IMR-90 (cell line): ENCODE measurements at regions not wholly inside any gene's neighbourhood (a gene's known extent, or its start where the extent isn't known, plus 50 kb on each side); places are given as distances from the start of the nearest gene placed in this dataset.

Source experiments
- CEBPB ChIP-seq: IDR thresholded peaks from 2 replicates; pipeline ENCODE4 v1.6.1; 2012; ENCODE audit warnings: low read depth, low read length, improper control_type of control experiment
- CTCF ChIP-seq: conservative IDR thresholded peaks from 2 replicates; pipeline ENCODE4 v1.5.1; 2012; ENCODE audit warnings: mild to moderate bottlenecking, low read depth, low read length, improper control_type of control experiment
- MAZ ChIP-seq: IDR thresholded peaks from 2 replicates; pipeline ENCODE4 v1.6.1; 2012; ENCODE audit warnings: low read depth, mild to moderate bottlenecking, low read length, improper control_type of control experiment, moderate library complexity, borderline replicate concordance
- NFE2L2 ChIP-seq: fragments of 150-350 bp; IDR thresholded peaks from 2 replicates; pipeline ENCODE4 v1.6.1; 2016; ENCODE audit warnings: low read depth, mild to moderate bottlenecking, low read length
- POLR2A ChIP-seq: IDR thresholded peaks from 2 replicates; pipeline ENCODE4 v1.6.1; 2012; ENCODE audit warnings: mild to moderate bottlenecking, low read depth, low read length
- RAD21 ChIP-seq: IDR thresholded peaks from 2 replicates; pipeline ENCODE4 v1.6.1; 2012; ENCODE audit warnings: low read length, improper control_type of control experiment
- RFX5 ChIP-seq: IDR thresholded peaks from 2 replicates; pipeline ENCODE4 v1.8.0; 2012; ENCODE audit warnings: low read depth, mild to moderate bottlenecking, low read length, moderate library complexity
- SMC3 ChIP-seq: fragments of 150-350 bp; IDR thresholded peaks from 2 replicates; pipeline ENCODE4 v1.6.1; 2016; ENCODE audit warnings: low read depth, mild to moderate bottlenecking, antibody characterized with exemption, low read length, moderate library complexity
- USF2 ChIP-seq: fragments of 150-350 bp; IDR thresholded peaks from 2 replicates; pipeline ENCODE4 v1.6.1; 2017; ENCODE audit warnings: mild to moderate bottlenecking, antibody characterized with exemption, low read length, low read depth

- TF ChIP-seq CTCF, result peak; percentile 52
- TF ChIP-seq POLR2A, result no peak
- TF ChIP-seq SMC3, result peak; percentile 57
- no peak for TF ChIP-seq NFE2L2
- no peak for TF ChIP-seq RFX5
- no peak for TF ChIP-seq CEBPB
- peak; percentile 47 for TF ChIP-seq RAD21
- TF ChIP-seq USF2, result no peak
- no peak for TF ChIP-seq MAZ
These were observed 941.1 kb upstream of the FANCL start for GRCh38 chr2:59182249-59182648.
